ENCODE measurements at regions not wholly inside any gene's neighbourhood (a gene's known extent, or its start where the extent isn't known, plus 50 kb on each side); places are given as distances from the start of the nearest gene placed in this dataset.
"Not testable (repeated sequence)": the region's sequence is repeated elsewhere in the genome, so short reads cannot be mapped to it uniquely, and the experiment has no call there.

DNA sequence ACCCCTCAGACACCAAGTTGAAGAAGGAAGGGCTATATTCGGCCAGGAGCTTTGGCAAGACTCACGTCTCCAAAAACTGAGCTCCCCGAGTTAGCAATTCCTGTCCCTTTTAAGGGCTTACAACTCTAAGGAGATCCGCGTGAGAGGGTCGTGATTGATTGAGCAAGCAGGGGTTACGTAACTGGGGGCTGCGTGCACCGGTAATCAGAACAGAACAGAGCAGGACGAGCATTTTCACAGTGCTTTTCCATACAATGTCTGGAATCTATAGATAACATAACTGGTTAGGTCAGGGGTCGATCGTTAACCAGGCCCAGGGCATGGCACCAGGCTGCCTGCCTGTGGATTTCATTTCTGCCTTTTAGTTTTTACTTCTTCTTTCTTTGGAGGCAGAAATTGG, 245.3 kb upstream of the MME start:
- not testable (repeated sequence) for DNase-seq (ENCODE audit: low spot score)

DNA sequence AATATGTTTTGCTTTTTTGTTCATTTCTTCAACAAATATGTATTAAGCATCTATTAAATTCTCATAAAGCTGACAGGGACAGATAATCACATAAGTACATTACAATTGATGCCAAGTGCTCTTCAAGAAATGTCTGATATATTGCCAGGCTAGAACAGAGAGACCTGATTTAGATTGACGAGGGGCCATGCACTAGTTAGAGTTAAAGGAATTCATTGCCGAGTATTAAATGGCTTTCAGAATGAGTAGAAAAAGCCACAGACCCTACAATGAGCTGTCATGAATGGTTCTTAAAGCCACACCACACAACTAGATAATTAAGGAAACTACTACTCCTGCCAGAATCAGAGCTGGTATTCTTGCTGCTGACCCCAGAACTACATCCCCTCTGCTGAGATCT, 250.2 kb upstream of the MME start:
- DNase-seq (ENCODE audit: low spot score): no peak

DNA sequence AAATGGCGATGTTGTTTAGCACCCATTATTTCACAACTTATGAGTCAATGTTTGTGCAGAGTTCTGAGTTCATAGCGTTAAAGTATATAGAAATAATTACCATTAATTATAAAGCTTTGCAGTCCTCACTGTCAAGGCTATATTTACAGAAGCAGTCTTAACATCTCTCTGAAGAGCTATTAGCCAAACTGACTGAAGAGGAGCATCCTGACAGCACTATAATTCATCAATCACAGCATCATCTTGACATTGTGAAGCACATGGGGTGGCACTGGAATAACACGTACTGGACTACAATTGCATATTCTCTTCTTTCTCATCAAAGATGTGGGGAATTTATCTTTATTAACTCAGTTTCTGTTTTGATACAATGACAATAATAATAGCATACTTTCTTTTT, 260.6 kb upstream of the MME start:
- DNase-seq (ENCODE audit: low spot score): no peak

DNA sequence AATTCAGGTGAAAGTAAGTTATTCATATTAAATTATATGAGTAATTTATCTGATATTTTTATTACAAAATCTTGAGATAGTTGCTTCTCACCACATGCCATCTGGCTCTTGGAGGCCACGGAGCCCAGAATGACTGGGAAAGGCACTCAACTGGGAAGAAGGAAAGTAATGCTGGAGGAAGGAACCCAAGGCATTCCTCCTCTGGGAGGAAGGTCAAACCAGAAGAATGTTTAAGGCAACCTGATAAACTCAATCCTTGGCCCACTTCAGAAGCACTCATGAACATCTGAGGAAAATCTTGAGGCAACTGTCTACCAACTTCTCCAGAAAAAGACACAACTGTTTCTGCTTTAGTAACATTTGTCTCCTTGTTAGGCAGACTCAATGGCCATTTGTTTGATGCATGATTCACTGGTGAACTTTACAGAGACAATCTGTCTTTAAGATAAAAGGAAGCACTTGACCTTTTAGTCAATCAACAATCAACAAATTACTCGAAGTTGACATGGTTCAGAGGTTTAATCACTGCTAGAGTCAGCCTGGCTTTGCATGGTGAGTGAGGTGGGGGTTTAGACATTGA, 261.4 kb upstream of the MME start:
- DNase-seq (ENCODE audit: low spot score): no peak

DNA sequence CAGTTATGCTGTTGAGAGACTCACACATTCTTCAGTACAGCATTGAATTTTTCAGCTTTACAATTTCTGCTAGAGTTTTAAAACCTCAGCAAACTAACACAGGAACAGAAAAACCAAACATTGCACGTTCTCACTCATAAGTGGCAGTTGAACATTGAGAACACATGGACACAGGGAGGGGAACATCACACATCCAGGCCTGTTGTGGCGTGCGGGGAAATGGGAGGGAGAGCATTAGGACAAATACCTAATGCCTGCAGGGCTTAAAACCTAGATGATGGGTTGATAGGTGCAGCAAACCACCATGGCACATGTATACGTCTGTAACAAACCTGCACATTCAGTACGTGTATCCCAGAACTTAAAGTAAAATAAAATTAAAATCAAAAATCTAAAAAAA, 270.1 kb upstream of the MME start:
- DNase-seq (ENCODE audit: low spot score): not testable (repeated sequence)

DNA sequence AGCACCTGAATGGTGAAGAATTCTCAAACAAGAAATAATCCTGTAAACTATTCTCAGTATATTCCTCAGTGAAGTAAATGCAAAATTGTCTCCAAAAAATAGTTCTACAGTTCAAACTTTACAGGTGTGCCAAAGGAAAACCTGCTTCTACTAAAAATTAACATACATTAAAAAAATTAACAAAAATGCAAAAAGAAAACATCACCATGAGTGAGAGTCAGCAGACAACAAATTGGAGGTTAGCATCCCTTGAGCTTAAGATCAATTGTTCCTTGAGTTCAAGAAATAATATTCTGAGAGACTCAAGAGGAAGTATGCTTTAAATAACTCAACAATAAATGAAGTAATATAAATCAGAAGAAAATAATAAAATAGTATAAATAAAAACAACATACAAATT, 278.4 kb upstream of the MME start:
- no peak for DNase-seq (ENCODE audit: low spot score)

DNA sequence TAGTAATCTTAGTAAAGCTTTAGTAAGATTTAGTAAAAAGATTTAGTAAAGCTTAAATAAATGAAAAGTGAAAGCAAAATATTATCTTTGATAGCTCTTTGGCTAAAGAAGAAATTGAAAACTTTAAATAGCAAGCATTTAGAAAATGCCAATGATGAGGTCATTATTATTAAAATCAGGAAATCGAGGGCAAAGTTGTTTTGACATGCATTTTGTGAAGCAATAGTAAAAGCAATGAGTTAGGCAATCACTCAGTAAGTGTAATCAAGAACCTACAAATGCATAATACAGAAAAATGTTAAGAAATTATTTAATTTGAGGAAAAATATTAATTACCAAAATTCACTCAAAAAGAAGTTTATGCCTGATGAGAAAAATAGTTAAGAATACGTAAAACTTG, 280.3 kb upstream of the MME start:
- DNase-seq (ENCODE audit: low spot score): no peak

DNA sequence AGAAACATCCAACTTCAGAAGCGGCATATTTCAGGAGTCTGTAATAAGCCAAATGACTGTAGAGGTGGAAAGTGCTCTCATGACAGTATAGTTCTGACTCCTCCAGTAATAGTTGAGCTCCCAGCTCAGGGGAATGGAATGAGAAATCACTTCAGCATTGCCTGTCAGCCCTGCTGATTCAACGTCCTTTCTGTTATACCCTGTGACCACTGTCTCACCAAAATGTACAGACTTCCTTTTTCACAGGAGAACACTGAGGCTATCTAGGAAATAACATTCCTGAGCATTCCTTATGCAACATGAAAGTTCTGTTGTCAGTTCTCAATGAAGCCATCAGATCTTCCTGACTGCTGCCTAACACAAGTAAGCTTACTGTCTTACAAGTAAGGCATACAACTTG, 284.5 kb upstream of the MME start:
- peak; percentile 63 for DNase-seq (ENCODE audit: low spot score)

DNA sequence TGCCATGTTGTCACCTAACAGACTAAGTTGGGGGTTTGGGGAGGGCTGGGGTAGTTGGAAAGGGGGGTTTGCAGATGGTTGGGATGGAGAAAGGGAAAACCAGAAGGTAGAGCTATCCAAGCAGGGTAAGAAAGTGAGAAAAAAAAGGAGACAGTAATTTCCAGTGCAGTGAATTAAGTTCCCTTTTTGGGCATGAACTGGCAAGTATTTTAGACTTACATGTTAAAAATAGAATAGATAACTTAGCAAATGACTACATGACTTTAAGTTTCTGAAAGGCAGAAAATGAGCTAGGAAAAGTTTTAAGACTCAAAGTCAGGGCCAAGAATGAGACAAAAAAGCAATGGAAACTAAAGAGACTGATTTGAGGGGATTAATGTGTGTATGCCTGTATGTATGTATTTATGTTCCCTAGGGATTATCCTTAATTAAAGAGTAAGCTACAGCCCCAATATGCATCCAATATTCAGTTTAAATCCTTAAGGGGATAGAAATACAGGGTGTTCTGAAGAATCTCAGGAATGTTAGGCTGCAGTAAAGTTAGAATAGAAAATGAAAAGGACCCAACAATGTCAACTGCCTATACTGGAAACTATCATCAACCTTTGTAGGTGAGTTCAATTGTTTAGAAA, 285.2 kb upstream of the MME start:
- peak; percentile 34 for DNase-seq (ENCODE audit: low spot score)

DNA sequence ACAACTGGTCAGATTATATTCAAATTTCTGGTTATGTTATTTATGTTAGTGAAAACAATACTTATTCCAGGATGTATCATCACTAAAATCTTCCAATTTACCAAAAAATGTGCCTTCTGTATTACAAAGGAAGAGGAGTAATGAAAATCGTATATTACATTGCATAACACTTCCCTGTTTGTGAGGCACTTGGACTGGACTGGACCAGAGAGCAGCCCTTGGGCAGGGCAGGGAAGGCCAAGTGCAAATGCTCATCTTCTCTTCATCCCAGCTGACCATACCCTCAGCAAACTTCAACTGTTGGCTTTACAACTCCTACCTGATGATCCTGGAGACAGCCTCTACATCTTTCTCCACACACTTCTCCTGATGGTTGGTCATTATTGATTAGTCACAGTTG, 285.7 kb upstream of the MME start:
- DNase-seq (ENCODE audit: low spot score): no peak

DNA sequence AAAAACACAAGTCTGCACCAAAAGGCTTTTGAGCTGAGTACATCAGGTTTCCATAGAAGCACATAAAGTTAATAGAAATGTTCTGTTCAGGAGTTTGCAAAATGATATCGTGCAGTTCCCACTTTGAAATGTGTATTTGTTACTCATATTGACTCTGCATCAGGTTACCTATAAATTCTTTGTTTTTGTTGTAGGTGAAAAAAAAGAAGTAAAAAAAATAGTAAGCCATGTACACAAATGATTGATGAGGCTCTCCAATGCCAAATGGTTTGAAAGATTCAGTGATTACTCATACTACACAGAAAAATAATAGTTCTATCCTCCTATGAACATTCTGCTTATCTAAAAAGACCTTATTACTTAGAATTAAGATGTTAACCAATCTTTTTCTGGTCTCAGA, 287.3 kb upstream of the MME start:
- no peak for DNase-seq (ENCODE audit: low spot score)

DNA sequence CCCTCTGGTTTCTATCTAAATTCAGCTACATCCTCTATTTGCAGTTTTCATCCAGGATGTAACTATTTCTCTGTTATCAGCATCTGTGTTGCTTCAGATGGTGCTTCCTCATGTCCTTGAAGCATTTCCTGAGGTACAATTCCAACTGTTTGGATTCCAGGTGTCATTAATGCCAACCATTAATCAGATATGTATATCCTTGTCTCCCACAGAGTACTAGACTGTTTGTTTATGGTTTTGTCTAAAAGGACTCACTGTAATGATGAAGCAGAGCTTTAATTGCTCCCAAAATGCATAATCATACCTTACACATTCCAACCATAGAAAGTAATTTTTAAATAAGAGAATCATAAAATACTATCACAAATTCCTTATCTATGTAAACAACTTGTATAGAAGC, 288.5 kb upstream of the MME start:
- DNase-seq (ENCODE audit: low spot score): peak; percentile 41

DNA sequence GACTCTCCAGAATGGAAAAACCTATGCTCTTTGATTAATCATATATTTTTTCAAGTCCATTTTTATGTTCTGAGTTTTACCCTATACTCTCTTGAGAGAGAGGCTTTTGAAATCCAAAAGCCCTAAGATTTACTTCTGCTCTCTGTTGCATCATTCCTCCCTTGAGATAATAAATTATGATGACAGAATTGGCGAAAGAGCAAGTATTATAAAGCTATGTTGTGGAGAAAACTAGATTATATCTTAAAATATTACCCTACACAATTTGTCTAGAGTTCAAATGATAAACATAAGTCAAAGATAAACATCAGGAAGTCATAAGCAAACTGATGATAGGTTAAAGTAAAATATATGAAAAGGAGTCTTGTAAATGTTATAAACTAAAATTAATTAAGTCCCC, 293.4 kb upstream of the MME start:
- DNase-seq (ENCODE audit: low spot score): no peak

DNA sequence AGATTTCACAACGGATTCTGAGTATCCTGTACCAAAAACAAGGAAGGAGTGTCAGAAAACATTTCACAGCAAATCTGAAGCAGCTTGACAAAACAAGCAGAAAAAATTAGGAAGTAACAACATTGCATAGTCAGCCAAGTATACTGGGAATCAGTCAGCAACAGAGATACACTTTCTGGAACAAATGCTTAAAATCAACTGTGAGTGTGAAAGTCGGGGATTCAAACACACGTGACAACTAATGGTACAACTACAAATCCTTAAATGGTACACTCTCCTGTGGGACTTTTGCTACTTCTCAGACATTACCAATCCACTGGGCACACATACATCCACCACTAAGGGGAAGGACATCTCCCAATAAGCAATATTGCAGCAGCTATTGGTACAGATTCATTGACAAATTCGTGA, 296.6 kb upstream of the MME start:
- peak; percentile 54 for DNase-seq (ENCODE audit: low spot score)

DNA sequence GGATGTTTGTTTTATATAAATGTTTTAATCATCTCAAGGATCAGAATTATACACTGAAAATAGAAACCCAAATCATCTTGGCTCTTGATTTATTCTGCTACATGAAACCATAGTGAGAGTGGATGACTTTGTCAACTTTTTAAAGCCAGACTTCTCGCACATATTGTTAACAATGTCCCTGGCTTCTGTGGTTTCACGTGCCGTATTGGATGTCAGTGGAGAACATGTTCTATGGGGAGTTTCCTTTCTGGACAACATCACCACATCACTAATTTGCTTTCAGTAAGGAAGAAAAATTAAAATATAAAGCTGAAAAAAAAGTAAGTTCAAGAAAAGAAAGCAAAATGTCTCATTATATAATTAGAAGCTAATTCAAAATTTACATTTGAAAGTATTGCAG, 297.1 kb upstream of the MME start:
- no peak for DNase-seq (ENCODE audit: low spot score)

DNA sequence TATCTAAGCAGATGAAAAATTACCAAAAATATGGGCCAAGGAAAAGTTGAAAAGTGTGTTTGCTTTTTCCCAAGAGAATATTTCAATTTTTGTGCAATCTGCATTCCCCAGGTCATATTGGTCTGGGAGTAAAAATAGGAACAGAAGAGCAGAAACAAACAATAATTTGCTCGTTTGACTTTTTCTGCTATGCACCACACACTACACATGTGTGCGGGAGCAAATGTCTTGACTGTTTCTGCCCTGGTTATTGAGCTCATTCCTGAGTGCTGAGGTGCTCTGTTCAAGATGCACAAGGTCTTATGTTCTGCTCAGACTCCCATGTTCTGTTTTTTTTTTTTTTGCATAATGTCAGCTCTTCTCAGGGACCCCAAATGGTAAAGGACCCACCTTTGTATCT, 298.0 kb upstream of the MME start:
- no peak for DNase-seq (ENCODE audit: low spot score)

DNA sequence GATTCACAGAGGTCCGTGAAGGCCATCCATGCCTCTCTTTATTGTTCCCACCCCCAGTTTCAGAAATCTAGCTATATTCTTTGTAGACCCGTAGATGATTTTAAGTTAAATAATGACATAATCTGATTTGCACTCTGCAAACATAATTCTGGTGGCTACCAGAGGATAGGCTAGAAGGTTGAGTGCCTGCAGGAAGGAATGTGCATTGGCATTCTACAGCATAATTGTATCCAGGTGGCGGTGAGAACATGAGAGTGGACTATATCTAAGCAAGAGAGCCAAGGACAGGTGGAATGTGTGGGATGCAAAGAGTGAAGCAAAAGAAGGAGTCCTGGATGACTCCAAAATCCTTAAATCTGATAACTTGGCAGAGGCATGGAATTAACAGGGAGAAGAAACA, 298.5 kb upstream of the MME start:
- DNase-seq (ENCODE audit: low spot score): no peak

DNA sequence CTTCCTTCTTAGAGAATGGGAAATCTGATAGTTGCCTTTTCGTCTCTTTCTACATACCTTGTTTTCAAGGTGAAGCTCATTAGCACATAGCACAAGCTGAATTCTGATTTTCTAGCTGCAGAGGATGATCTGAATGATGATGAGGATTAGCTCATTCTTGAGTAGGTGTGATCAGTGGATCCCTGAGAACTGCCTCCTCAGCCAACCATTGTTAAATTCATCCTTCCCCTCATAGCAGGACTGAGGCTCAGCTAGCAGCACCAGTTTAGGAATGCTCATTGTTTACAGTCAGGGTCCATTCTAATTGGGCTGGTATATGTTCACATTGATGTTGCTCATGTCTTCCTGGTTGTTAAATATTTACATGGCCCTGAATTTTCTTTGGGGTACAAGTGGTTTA, 299.9 kb upstream of the MME start:
- DNase-seq (ENCODE audit: low spot score): no peak

DNA sequence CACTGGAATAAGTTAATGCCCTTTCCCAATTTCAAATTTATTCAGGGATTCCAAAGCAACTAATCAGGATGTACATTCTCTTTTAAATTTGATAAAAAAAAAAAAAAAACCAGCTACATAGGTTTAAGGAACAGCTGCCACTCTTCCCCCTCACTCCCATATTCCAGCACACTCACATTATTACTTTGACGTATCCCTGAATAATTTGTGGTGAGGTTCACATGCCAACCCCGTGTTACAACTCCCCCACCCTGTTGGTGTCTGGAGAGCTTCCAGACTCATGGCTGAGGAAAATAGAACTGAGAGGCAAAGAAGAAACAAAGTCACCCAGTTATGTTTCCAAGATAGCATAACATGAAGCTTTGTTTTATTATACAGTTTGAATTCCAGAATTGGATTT, 300.5 kb upstream of the MME start:
- DNase-seq (ENCODE audit: low spot score): no peak

DNA sequence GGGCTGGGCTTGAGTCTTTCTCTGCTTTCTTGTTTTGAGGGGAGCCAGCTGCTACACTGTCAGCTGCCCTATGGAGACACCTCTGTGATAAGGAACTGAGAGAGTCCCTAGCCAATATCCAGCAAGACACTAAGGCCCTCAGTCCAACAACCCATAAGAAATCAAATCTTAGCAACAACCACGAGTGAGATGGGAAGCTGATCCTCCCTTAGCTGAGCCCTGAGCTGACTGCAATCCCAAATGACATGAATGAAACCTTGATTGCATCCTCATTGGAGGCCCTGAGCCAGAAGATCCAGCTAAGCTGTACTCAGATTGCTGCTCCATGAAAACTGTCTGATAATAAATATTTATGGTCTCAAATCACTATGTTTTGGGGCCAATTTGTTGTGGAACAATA, 302.1 kb upstream of the MME start:
- DNase-seq (ENCODE audit: low spot score): no peak

DNA sequence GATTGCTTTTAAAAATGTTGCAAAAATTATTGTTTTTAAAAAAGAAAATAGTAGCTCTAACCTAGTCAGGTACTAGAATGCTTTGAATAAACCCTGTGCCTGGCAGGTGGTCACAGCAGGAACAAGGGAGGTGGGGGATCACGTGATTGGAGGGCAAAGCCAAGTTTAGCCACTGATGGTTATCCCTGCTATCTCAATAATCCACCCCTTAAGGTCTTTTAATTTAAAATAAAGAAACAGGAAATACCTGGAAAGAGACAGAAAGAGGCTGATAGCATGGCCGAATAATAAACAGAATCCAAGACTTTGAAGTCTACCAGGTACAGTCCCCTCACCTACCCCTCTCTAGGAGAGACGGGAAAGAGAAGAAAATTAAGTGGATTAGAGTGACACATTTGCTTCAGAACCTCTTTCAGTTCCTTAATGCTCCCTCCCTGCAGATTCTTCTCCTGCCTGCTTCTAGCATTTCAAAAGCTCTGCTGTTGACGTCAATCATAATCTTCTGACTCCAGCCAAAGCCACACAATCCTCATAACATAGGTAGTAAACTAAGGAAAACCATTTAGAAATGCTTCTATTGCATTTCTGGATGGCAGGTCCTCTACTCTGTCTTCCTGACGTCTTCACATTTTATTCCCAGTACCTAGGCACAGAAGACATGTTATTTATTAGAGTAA, 303.4 kb upstream of the MME start:
- no peak for DNase-seq (ENCODE audit: low spot score)

DNA sequence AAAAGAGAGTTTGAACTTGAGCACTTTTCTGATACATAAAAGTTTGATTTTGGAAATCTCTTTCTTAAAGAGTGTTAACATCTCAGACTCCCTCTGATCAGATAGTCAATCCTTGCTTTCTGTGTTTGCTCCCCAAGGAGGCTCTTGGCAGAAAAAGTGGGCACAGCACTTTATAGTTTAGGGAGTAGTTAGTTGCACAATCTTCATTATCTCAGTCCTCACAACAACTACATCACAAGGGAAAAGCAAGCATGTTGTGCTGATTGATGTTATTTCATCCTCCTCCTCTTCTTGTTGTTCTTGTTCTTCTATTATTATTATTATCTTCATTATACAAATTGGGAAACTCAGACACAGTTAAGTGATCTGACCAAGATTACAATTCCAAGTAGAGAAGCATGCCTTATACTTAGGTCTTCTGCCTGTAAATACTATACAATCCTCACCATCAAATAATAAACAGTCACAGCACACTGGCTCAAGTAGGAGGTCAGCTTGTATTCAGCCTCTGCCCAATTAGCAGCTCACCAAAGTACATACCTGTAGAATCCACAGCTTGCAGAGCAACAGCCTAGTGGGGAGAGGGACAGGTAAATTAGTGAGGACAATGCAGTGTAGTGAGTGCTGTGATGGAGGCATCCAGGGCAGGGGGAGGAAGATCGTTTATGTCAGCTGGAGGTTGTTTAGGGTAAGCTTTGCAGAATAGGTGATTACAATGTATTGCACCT, 304.1 kb upstream of the MME start:
- no peak for DNase-seq (ENCODE audit: low spot score)

DNA sequence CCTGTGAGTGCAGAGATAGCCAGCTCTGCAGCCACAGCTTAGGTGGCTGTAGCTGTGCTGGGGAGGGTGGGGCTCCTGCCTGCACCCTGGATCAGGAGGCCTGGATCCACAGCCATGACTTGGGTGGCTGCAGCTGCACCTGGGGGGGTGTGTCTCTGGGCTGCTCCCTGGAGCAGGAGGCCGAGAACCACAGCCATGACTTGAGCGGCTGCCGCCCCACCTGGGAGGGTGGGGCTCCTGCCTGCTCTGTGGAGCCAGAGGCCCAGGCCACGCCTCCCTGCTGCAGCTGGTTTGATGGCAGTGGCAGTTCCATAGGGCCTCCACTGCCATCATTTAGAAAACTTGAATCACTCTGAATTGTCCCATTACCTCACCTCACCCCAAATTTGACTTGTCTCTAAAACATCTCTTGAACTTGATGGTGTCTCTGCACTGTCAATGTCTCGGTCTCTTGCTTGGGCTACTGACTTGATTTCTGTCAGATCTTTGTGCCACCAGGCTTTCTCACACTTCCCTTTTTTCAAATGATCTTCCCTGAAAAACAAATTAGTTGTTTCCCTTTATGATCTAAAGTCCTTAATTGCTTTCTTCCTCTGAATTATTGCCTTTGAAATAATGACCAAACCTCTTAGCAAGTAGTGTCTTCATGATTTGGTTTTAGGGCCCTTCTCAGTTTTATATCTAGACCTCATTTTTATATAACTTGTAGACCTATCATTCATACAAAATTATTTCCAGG, 313.2 kb upstream of the MME start:
- no peak for DNase-seq (ENCODE audit: low spot score)
